ENCODE measurements at regions not wholly inside any gene's neighbourhood (a gene's known extent, or its start where the extent isn't known, plus 50 kb on each side); places are given as distances from the start of the nearest gene placed in this dataset.
A peak's percentile ranks its signal among the peaks of the same experiment; 100 is the strongest.
"Not testable (repeated sequence)": the region's sequence is repeated elsewhere in the genome, so short reads cannot be mapped to it uniquely, and the experiment has no call there.

GRCh38 chr9:119924736-119925135 is 555.5 kb upstream of the BRINP1 start:
- no peak for DNase-seq (ENCODE audit: low spot score)

DNA sequence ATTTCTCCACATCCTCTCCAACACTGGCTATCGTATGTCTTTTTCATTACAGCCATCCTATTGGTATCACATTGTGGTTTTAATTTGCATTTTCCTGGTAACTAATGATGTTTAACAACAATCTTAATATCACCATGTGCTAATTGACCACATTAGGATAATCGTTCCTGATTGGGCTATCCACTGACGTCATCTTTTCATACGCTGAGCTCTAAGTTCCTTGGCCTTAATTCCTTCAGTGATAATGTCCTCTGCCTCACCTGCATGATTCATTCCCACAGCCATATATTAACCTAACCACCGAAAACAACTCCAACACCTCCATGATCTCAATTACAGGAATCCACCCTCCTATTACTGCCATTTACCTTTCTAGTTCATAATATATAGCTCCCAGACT is 547.9 kb upstream of the BRINP1 start:
- no peak for DNase-seq (ENCODE audit: low spot score)

GRCh38 chr9:119907056-119907455 is 537.8 kb upstream of the BRINP1 start:
- no peak for DNase-seq (ENCODE audit: low spot score)

DNA sequence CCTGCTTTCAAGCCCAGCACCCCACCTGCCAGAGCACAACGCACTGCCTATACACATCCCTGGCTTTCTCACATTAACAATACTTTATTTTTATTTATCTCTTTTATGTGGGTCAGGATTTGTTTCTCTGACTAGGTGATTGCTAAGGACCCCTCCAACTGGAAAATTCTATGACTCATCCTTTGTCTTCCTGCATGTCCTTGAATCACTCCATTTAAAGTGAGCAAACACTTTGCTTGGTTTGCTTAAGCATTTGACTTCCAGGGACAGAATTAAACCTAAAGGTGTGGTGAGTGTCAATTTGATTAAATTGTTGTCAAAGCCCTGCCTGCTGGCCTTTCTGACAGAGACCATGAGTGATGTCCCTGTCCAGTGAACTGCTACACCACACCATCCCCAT is 536.5 kb upstream of the BRINP1 start:
- no peak for DNase-seq (ENCODE audit: low spot score)

GRCh38 chr9:119903851-119904250 is 534.6 kb upstream of the BRINP1 start:
- no peak for DNase-seq (ENCODE audit: low spot score)

DNA sequence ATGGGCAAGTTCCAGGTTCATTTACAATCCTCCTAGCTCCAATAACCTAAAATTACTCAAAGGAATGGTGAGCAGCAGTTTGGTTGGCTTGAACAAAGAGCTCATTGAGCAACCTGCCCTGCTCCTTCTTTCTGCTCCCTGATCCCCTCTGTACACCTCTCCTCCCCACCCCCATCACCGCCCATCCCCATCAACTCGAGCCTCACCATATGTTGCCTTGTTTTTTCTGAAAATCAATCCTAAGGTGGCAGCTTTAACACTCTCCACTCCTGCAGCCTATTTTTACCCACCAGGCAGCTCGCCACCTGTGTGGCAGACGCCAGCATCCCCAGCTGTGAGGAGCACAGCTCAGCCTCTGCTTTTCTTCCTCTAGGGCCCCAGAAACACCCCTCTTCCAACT is 533.4 kb upstream of the BRINP1 start:
- DNase-seq (ENCODE audit: low spot score) = no peak

DNA sequence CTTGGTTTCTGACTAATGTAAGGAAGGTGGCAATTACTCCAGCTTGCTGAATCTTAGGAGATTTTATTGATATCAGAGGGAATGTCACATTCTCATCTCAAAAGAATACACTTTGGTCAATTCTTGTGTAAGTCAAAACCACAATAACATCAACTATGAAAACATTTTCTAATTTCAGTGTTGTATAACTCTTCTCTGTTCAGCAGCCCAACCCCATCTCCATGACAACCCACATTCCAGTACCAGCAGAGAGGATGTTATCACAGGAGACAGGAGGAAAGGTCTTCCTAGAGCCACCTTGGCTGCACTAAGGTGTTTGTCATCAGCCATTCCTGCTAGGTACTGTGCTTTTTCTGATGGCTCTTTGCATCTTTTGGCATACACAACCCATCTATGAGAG is 529.1 kb upstream of the BRINP1 start:
- no peak for DNase-seq (ENCODE audit: low spot score)

DNA sequence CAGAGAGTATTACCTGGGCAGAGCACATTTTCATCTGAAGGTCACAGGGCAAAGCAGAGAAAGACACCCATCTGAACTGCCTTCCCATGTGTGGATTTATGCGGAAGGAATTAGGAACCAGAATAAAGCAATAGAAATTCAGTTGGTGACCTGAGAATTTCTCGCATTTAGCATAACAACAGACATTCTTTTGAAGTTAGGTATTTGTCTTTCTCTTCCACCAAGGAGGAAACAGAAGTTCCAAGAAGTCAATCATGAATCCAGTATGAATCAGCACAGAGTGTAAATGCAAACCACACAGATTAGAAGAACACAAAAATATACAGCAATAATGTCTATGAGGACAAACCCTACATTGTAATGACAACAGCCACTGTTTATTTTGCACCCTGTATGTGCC is 515.2 kb upstream of the BRINP1 start:
- no peak for DNase-seq (ENCODE audit: low spot score)

DNA sequence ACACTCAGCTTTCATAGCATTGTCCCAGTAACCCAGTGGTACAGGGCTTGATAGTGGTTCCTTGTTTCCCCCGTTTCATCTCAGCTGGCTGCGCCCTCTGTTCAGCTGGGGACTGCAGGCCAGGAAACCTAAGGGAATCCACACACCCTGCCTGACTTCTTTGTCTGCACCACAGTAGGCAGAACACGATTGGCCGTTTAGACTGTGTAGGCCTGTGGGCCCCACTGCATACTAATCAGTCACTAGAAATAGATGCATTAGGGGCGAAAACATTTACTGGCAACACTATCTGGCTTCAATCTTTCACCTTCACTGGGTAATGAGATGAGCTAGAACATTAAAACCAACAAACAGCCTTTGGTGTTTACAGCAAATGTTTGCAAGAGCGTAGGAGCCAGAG is 512.7 kb upstream of the BRINP1 start:
- no peak for DNase-seq (ENCODE audit: low spot score)

DNA sequence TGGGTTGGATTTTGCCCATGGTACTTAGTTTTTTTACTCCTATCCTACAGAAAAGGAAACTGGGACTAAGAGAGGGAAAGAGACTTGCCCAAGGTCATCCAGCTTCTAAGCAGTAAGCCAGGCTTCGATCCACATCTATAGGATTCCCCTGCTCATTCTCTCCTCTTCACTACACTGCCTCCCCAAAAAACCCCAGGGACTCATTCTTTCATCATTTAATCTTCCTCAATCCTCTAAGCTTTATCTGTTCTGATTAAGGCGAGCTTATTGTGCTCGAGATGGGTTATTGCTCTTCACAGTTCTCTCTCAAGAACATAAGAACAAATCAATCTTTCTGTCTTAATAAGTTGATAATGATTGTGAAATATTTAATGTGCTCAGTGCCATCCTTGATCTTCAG is 511.1 kb upstream of the BRINP1 start:
- DNase-seq (ENCODE audit: low spot score) = no peak

- DNase-seq (ENCODE audit: low spot score) = no peak
These were observed 508.1 kb upstream of the BRINP1 start for GRCh38 chr9:119877306-119877705.

DNA sequence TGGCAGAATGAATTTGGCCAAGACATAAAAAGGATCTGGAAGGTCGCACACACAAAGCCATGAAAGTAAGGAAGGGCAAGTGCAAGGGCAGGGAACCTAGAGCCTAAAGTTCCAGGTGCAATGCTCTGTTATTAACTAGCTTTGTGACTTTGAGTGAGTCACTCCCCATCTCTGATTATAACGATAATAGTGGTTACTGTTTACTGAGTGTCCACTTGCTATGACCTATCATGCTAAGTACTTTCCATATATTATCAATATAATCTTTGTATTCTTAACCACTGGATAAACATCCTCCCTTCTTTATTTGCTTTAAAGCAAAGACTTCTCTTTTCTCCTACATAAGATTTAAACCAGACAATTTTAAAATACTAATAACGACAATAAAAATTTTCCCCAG is 504.6 kb upstream of the BRINP1 start:
- DNase-seq (ENCODE audit: low spot score) = no peak

GRCh38 chr9:119870251-119870650 is 501.0 kb upstream of the BRINP1 start:
- DNase-seq (ENCODE audit: low spot score) = not testable (repeated sequence)

GRCh38 chr9:119868694-119869093 is 499.5 kb upstream of the BRINP1 start:
- DNase-seq (ENCODE audit: low spot score) = peak; percentile 10

GRCh38 chr9:119861842-119862241 is 492.6 kb upstream of the BRINP1 start:
- DNase-seq (ENCODE audit: low spot score) = no peak

DNA sequence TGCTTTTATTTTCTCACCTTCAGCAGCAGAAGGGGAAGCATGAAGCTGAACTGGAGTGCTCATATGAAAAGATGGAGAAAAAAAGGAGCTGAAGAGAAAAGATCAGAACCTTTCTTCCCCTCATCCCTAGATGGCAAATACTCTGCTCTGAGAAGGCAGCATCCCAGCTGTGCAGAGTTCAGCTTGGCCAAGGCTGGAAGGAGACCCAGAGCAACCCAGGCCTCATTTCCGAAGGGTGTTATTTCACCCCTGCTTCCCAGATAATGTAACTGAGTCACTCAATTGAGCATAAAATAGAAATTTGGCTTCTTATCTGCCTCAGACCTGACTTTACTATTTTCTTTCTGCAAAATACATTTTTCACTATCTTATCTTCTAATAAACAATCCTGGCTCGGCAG is 489.9 kb upstream of the BRINP1 start:
- DNase-seq (ENCODE audit: low spot score) = no peak

GRCh38 chr9:119853126-119853525 is 483.9 kb upstream of the BRINP1 start:
- DNase-seq (ENCODE audit: low spot score) = no peak

DNA sequence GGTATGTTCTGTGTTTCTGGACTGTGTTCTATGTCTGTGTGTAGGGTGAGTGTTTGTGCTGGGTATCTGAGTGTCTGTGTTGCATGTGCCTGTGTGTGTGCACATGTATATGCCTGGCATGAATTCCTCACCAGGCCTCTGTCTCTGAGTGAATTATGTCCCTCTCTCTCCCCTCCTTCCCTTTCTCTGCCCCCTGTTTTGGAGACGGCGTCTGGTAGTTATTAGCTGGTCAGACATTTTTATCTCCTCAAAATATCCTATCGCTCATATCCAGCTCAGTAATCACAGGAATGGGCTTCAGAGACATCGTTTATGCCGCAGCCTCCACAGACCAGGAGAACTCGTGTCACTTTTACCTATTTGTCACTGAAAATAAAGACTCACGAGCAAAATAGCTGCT is 483.2 kb upstream of the BRINP1 start:
- DNase-seq (ENCODE audit: low spot score) = no peak

GRCh38 chr9:119844431-119844830 is 475.2 kb upstream of the BRINP1 start:
- no peak for DNase-seq (ENCODE audit: low spot score)

DNA sequence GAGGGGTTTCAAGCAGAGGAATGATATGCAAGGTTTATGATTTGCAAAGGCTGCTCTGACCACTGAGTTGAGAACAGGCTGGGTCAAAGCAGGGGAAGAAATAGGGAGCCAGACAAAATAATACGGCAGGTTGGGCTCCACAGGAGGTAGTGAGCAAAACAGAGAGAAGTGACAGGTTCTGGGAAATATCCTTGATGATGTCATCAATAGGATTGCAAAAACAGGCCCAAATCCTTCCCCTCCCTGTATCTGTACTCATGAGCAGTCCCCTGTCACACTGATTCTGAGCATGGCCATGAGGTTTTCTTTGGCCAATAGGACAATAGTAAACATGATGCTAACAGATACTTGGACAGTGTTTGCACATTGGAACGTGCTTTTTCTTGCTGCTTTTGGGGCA is 471.8 kb upstream of the BRINP1 start:
- no peak for DNase-seq (ENCODE audit: low spot score)

GRCh38 chr9:119839888-119840287 is 470.7 kb upstream of the BRINP1 start:
- no peak for DNase-seq (ENCODE audit: low spot score)

- DNase-seq (ENCODE audit: low spot score) = no peak
These were observed 469.0 kb upstream of the BRINP1 start for GRCh38 chr9:119838210-119838609.

GRCh38 chr9:119836036-119836435 is 466.8 kb upstream of the BRINP1 start:
- DNase-seq (ENCODE audit: low spot score) = no peak

GRCh38 chr9:119834064-119834620 is 464.9 kb upstream of the BRINP1 start:
- no peak for DNase-seq (ENCODE audit: low spot score)

GRCh38 chr9:119831309-119831708 is 462.1 kb upstream of the BRINP1 start:
- DNase-seq (ENCODE audit: low spot score) = no peak

Data from mucosa of gallbladder (tissue), 1 donor.